ENCODE measurements at regions not wholly inside any gene's neighbourhood (a gene's known extent, or its start where the extent isn't known, plus 50 kb on each side); places are given as distances from the start of the nearest gene placed in this dataset.

- H3K27ac ChIP-seq (ENCODE audit: control insufficient read depth, insufficient read depth), result no peak overlapping the region
- no peak overlapping the region for H2AFZ ChIP-seq (ENCODE audit: control insufficient read depth, low read depth, low read length)
- no peaks in the 10 kb centered on the region for H3K36me3 ChIP-seq (ENCODE audit: control insufficient read depth in 2 of 2, insufficient read depth in 2 of 2, low read length in 1 of 2)
- H3K9ac ChIP-seq (ENCODE audit: control insufficient read depth, insufficient read depth, low read length), result no peak overlapping the region
- BruUV-seq (replicated peaks), result no TSS peak
- no peaks in the 10 kb centered on the region for H4K20me1 ChIP-seq (ENCODE audit: control insufficient read depth, insufficient read depth)
- ATAC-seq (no peak), FAIRE-seq (no peak), DNase-seq (ENCODE audit: low read depth, low spot score) (no peak)
- in situ Hi-C loops (cut with MboI) (no loop called here), intact Hi-C loops (cut with micrococcal nuclease; ENCODE audit: unreplicated experiment) (loop anchor here (5.0 kb wide), 1 partner anchor 113 kb away; no protein-coding TSS in a partner anchor)
- peaks cover 27% of the 10 kb centered on the region for H3K4me1 ChIP-seq (ENCODE audit: control insufficient read depth, insufficient read depth, low read length)
- POLR2A ChIA-PET, result no interaction called here
- SMC1A ChIA-PET (ENCODE audit: uncharacterized antibody, unreplicated experiment), result interaction anchor here (1.4 kb wide), 1 partner anchor 98 kb away, joined by 4 read pairs; no protein-coding TSS in a partner anchor
- no peak overlapping the region for H3K4me3 ChIP-seq
- H3K9me3 ChIP-seq (replicated peaks; ENCODE audit: control insufficient read depth, insufficient read depth, low read length), result 0 out of 3 replicates have a peak, but pooled peaks cover 2% of the 10 kb centered on the region
- H3K4me2 ChIP-seq (ENCODE audit: control insufficient read depth, insufficient read depth), result peak overlapping the region; percentile 14; the same call in 1 of the 2 replicates
- no peaks in the 10 kb centered on the region for H3K27me3 ChIP-seq (replicated peaks in 1 of 2; ENCODE audit: control insufficient read depth in 2 of 2, insufficient read depth in 2 of 2, low read length in 1 of 2)
- WGBS (ENCODE audit: insufficient coverage, insufficient replicate concordance, low lambda C conversion rate, missing lambda C conversion rate), result 31% methylated on average over 11 of the region's 11 CpGs
- H3K79me2 ChIP-seq (ENCODE audit: control insufficient read depth, insufficient read depth, low read length), result no peaks in the 10 kb centered on the region
- CTCF ChIA-PET, result interaction anchor here (1.5 to 1.7 kb wide), 3 partner anchors 8 to 55 kb away, joined by 5 to 7 read pairs (median 5); no protein-coding TSS in a partner anchor
- RAD21 ChIA-PET (ENCODE audit: unreplicated experiment), result no interaction called here
- no peak for TF ChIP-seq ZBTB4 (CRISPR knock-in tag; IDR thresholded peaks at IDR 0.05)
- no peak for TF ChIP-seq SIN3A (IDR thresholded peaks at IDR 0.05; ENCODE audit: low read depth, low read length)
- no peak for TF ChIP-seq YBX1 (IDR thresholded peaks at IDR 0.05)
- TF ChIP-seq MTA2 (IDR thresholded peaks at IDR 0.05; ENCODE audit: low read depth), result no peak
- TF ChIP-seq CEBPZ (IDR thresholded peaks at IDR 0.05; ENCODE audit: low read depth, low read length), result no peak
- no peak for TF ChIP-seq PAX5 (IDR thresholded peaks at IDR 0.05; ENCODE audit: borderline replicate concordance, low read depth, low read length)
- TF ChIP-seq MYB (IDR thresholded peaks at IDR 0.05; ENCODE audit: borderline replicate concordance, low read depth, low read length), result no peak
- no peak for TF ChIP-seq ATF3 (IDR thresholded peaks at IDR 0.05; ENCODE audit: borderline replicate concordance, extremely low read depth, low read depth, low read length)
- no peak for TF ChIP-seq SMARCA5 (IDR thresholded peaks at IDR 0.05)
- TF ChIP-seq NKRF (conservative IDR thresholded peaks at IDR 0.05), result no peak
- TF ChIP-seq TCF7 (IDR thresholded peaks at IDR 0.05; ENCODE audit: borderline replicate concordance), result no peak
- TF ChIP-seq HDAC6 (IDR thresholded peaks at IDR 0.05; ENCODE audit: unreplicated experiment), result no peak
- 0 out of 3 replicates have a peak, but pooled peaks of 1 of the 2 experiments have one; percentile 33 for TF ChIP-seq EGR1 (IDR thresholded peaks at IDR 0.05; ENCODE audit: borderline replicate concordance in 1 of 2, low read depth in 2 of 2, low read length in 2 of 2)
- TF ChIP-seq EED (IDR thresholded peaks at IDR 0.05; ENCODE audit: low read depth), result peak; percentile 67; the same call in 1 of the 2 replicates
- TF ChIP-seq EP300 (IDR thresholded peaks at IDR 0.05; ENCODE audit: borderline replicate concordance in 1 of 2, control insufficient read depth in 1 of 2, low read depth in 2 of 2, low read length in 2 of 2), result no peak
Measured at GRCh38 chr3:187804120-187804744, 59.0 kb upstream of the BCL6 start.
